ENCODE measurements at regions not wholly inside any gene's neighbourhood (a gene's known extent, or its start where the extent isn't known, plus 50 kb on each side); places are given as distances from the start of the nearest gene placed in this dataset.

DNA sequence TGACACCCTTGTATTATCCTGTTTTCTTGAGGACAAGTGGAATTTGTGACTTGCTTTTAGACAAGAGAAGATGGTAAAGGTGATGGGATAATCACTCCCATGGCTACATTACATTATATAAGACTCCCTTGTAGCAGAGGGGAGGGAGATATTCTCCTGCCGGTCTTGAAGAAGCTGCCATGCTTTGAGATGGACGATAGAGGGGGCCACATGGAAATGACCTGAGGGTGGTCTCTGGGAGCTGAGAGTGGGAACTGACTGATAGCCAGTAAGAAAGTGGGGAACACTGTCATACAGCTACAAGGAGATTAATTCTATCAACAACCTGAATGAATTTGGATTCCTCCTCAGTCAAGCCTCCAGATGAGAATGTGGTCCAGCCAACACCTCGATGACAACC lies 540.1 kb downstream of the NTRK3 start:
- TF ChIP-seq, protein P1, sequence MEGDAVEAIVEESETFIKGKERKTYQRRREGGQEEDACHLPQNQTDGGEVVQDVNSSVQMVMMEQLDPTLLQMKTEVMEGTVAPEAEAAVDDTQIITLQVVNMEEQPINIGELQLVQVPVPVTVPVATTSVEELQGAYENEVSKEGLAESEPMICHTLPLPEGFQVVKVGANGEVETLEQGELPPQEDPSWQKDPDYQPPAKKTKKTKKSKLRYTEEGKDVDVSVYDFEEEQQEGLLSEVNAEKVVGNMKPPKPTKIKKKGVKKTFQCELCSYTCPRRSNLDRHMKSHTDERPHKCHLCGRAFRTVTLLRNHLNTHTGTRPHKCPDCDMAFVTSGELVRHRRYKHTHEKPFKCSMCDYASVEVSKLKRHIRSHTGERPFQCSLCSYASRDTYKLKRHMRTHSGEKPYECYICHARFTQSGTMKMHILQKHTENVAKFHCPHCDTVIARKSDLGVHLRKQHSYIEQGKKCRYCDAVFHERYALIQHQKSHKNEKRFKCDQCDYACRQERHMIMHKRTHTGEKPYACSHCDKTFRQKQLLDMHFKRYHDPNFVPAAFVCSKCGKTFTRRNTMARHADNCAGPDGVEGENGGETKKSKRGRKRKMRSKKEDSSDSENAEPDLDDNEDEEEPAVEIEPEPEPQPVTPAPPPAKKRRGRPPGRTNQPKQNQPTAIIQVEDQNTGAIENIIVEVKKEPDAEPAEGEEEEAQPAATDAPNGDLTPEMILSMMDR (IDR thresholded peaks at IDR 0.05): no peak
- Histone ChIP-seq H3K4me1 (ENCODE audit: control insufficient read depth, insufficient read depth, low read length) (no peaks in the 10 kb centered on the region), H3K9me3 (ENCODE audit: control insufficient read depth, insufficient read depth, low read length) (no peaks in the 10 kb centered on the region), H3K4me3 (ENCODE audit: low read length) (no peak overlapping the region), H3K27me3 (ENCODE audit: control insufficient read depth, insufficient read depth, low read length) (no peaks in the 10 kb centered on the region), H3K27ac (ENCODE audit: low read length) (no peak overlapping the region), H3K36me3 (ENCODE audit: control insufficient read depth, insufficient read depth, low read length) (no peaks in the 10 kb centered on the region)
- Mint-ChIP-seq H3K4me1 (no peaks in the 10 kb centered on the region), H3K27ac (no peak overlapping the region), H3K27me3 (ENCODE audit: low read depth in 2 of 2) (no peaks in the 10 kb centered on the region), H3K36me3 (no peaks in the 10 kb centered on the region), H3K9me3 (peaks cover 2 to 5% of the 10 kb centered on the region in 2 donors), H3K4me3 (no peak overlapping the region)
- DNase-seq (no peak), ATAC-seq (no peak)
- intact Hi-C loops (cut with micrococcal nuclease): no loop called here
- 64% methylated on average over 3 of the region's 3 CpGs for WGBS (ENCODE audit: insufficient coverage)

DNA sequence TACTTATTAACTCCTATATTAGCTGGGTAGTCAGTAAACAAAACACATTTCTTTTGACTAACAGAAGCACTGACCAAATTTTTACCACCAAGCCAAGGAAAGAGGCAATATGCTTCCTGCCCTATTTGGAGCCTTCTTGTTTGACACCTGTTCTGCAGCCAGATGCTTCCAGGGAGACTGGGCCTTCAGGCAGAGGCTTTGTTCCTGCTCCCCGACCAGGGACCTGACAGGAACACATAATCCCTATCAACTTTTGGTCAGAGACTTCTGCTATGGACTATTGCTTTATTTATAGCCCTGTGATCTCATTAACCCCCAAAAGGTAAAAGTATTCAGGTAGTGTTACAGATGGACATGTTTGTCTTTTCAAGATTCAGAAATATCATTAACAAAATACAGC lies 541.3 kb downstream of the NTRK3 start:
- no peak overlapping the region for H3K27ac ChIP-seq (ENCODE audit: low read length)
- 30% methylated on average over 1 of the region's 1 CpG for WGBS (ENCODE audit: insufficient coverage)
- no peaks in the 10 kb centered on the region for H3K9me3 ChIP-seq (ENCODE audit: control insufficient read depth, insufficient read depth, low read length)
- no peak overlapping the region for H3K4me3 ChIP-seq (ENCODE audit: low read length)
- H3K36me3 ChIP-seq (ENCODE audit: control insufficient read depth, insufficient read depth, low read length): no peaks in the 10 kb centered on the region
- Mint-ChIP-seq H3K36me3 (no peaks in the 10 kb centered on the region), H3K4me3 (no peak overlapping the region), H3K27ac (no peak overlapping the region), H3K9me3 (peaks cover 2 to 5% of the 10 kb centered on the region in 2 donors), H3K4me1 (no peaks in the 10 kb centered on the region), H3K27me3 (ENCODE audit: low read depth in 2 of 2) (no peaks in the 10 kb centered on the region)
- intact Hi-C loops (cut with micrococcal nuclease): no loop called here
- TF ChIP-seq, protein P1 (IDR thresholded peaks at IDR 0.05): no peak
- no peaks in the 10 kb centered on the region for H3K4me1 ChIP-seq (ENCODE audit: control insufficient read depth, insufficient read depth, low read length)
- no peaks in the 10 kb centered on the region for H3K27me3 ChIP-seq (ENCODE audit: control insufficient read depth, insufficient read depth, low read length)
- ATAC-seq (no peak), DNase-seq (no peak)

DNA sequence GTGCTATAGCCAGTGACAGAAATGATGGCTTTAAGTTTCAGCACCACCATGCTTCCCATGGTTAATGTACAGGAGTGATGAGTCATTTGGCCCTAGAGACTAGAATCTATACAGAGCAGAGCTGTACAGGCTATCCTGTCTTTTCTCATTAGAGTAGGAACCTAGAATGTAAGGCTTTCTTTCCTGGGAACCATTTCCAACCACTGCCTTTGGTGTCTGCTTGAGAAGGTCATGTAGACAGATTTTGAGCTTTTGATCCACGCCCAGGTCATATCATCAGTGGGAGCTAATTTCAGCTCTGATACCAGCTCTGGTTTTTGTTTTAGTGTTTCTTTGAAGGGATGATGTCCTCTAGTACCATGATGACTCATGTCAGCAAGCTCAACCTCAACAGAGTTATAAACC lies 543.1 kb downstream of the NTRK3 start:
- Mint-ChIP-seq H3K36me3 (no peaks in the 10 kb centered on the region), H3K27ac (no peak overlapping the region), H3K4me1 (no peaks in the 10 kb centered on the region), H3K27me3 (ENCODE audit: low read depth in 2 of 2) (no peaks in the 10 kb centered on the region), H3K9me3 (peaks cover 4 to 5% of the 10 kb centered on the region in 2 donors), H3K4me3 (no peak overlapping the region)
- Histone ChIP-seq H3K27me3 (ENCODE audit: control insufficient read depth, insufficient read depth, low read length) (no peaks in the 10 kb centered on the region), H3K27ac (ENCODE audit: low read length) (no peak overlapping the region), H3K9me3 (ENCODE audit: control insufficient read depth, insufficient read depth, low read length) (no peaks in the 10 kb centered on the region), H3K4me3 (ENCODE audit: low read length) (no peak overlapping the region), H3K36me3 (ENCODE audit: control insufficient read depth, insufficient read depth, low read length) (no peaks in the 10 kb centered on the region), H3K4me1 (ENCODE audit: control insufficient read depth, insufficient read depth, low read length) (no peaks in the 10 kb centered on the region)
- 100% methylated on average over 1 of the region's 1 CpG for WGBS (ENCODE audit: insufficient coverage)
- intact Hi-C loops (cut with micrococcal nuclease): no loop called here
- no peak for DNase-seq
- ATAC-seq: no peak
- TF ChIP-seq, protein P1 (IDR thresholded peaks at IDR 0.05): no peak

DNA sequence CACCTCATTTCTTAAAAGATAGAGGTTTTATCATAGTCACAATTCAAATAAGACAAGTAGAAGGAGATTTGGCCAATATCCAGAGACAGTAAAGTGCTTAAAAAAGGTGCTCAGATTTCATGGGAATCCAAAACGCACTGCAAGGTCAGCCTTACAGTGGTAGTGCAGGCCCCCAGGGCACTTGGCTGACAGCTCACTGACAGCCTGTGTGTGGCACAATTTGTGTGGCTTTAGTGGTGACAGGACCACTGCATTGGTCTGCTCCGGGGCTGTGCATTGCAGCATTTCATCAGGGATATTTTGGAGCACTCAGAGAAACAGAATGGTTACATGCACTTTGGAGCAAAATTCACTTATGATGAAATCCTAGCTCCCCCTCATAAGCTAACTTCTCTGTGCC lies 544.3 kb downstream of the NTRK3 start:
- intact Hi-C loops (cut with micrococcal nuclease): no loop called here
- no peaks in the 10 kb centered on the region for H3K36me3 Mint-ChIP-seq
- peaks cover under 1 to 6% of the 10 kb centered on the region in 2 donors for H3K9me3 Mint-ChIP-seq
- WGBS (ENCODE audit: insufficient coverage): 82% methylated on average over 2 of the region's 2 CpGs
- H3K27ac ChIP-seq (ENCODE audit: low read length): no peak overlapping the region
- no peaks in the 10 kb centered on the region for H3K27me3 ChIP-seq (ENCODE audit: control insufficient read depth, insufficient read depth, low read length)
- H3K4me3 Mint-ChIP-seq: no peak overlapping the region
- H3K36me3 ChIP-seq (ENCODE audit: control insufficient read depth, insufficient read depth, low read length): no peaks in the 10 kb centered on the region
- H3K27me3 Mint-ChIP-seq (ENCODE audit: low read depth in 2 of 2): no peaks in the 10 kb centered on the region
- DNase-seq: no peak
- H3K4me1 Mint-ChIP-seq: no peaks in the 10 kb centered on the region
- H3K27ac Mint-ChIP-seq: no peak overlapping the region
- H3K9me3 ChIP-seq (ENCODE audit: control insufficient read depth, insufficient read depth, low read length): no peaks in the 10 kb centered on the region
- no peaks in the 10 kb centered on the region for H3K4me1 ChIP-seq (ENCODE audit: control insufficient read depth, insufficient read depth, low read length)
- TF ChIP-seq, protein P1 (IDR thresholded peaks at IDR 0.05): no peak
- no peak overlapping the region for H3K4me3 ChIP-seq (ENCODE audit: low read length)
- ATAC-seq: no peak

Data from natural killer cell (primary cell).